ENCODE measurements at regions not wholly inside any gene's neighbourhood (a gene's known extent, or its start where the extent isn't known, plus 50 kb on each side); places are given as distances from the start of the nearest gene placed in this dataset.
A peak's percentile ranks its signal among the peaks of the same experiment; 100 is the strongest.

DNA sequence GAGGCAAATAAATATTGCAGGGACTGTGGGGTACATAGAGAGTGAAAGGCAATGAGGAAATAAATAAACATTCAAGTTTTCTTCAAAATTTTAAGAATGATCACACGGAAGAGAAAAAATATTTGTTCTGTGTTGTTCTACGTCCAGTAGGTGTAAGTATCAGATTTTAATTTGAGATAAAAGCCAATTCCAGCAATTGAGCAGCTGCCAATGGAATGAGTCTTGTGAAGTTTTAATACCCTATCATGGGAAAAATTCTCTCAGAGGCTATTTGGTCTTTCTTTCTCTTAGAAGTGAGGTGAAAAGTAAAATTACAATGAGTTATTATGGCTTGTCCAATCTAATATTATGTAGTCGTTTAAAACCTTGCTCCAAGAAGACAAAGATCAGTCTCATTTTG lies 195.7 kb upstream of the CITED2 start:
- no peak overlapping the region for H3K4me3 ChIP-seq (ENCODE audit: low read length)
- TF ChIP-seq, protein P1, sequence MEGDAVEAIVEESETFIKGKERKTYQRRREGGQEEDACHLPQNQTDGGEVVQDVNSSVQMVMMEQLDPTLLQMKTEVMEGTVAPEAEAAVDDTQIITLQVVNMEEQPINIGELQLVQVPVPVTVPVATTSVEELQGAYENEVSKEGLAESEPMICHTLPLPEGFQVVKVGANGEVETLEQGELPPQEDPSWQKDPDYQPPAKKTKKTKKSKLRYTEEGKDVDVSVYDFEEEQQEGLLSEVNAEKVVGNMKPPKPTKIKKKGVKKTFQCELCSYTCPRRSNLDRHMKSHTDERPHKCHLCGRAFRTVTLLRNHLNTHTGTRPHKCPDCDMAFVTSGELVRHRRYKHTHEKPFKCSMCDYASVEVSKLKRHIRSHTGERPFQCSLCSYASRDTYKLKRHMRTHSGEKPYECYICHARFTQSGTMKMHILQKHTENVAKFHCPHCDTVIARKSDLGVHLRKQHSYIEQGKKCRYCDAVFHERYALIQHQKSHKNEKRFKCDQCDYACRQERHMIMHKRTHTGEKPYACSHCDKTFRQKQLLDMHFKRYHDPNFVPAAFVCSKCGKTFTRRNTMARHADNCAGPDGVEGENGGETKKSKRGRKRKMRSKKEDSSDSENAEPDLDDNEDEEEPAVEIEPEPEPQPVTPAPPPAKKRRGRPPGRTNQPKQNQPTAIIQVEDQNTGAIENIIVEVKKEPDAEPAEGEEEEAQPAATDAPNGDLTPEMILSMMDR (IDR thresholded peaks at IDR 0.05; ENCODE audit: insufficient read depth, low read depth, low read length, missing control alignments), result no peak
- DNase-seq (ENCODE audit: low read depth), result no peak

DNA sequence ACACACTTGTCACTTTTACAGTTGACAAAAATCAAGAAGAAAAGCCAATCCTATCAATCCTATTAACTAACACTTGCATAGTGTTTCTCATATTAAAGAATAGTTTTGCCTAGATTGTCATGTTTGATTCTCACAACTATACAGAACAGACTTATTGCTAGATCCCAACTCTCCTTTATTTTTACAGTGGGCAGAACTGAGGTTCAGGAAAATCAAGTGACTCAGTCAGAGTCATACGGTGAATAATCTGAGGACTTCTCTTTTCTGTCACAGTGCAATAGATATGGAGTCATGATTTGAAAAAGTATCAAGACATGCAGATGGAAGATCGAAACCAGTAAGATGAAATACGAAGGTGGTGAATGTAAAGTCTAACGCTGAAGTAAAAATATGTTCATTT lies 195.1 kb upstream of the CITED2 start:
- TF ChIP-seq, protein P1 (IDR thresholded peaks at IDR 0.05; ENCODE audit: insufficient read depth, low read depth, low read length, missing control alignments), result no peak
- DNase-seq (ENCODE audit: low read depth), result peak; percentile 80
- no peak overlapping the region for H3K4me3 ChIP-seq (ENCODE audit: low read length)

DNA sequence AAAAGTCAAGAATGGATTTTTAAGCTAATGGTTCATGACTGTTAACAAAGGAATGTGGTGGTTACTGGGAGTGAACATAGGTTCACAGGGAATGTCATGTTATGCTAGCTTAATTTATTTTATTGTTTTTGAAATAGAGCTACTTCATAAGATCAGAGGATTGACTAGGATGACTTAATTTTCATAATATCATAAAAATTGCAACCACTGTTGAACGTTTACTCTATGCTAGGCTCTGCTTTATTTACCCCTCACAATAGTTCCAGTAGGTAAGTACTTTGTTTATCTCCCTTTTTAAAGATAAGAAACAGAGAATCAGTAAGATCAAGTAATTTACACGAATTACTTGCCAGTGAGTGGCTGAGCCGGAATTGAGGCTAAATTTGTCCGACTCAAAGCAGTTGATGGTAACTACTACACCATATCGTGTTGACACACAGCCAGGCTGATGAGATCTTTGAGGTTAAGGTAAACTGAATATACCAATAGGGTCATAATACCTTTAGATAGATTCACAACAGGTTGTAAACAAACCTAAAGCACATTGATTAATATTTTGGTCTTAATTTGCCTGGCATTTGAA lies 194.6 kb upstream of the CITED2 start:
- TF ChIP-seq, protein P1 (IDR thresholded peaks at IDR 0.05; ENCODE audit: insufficient read depth, low read depth, low read length, missing control alignments), result no peak
- no peak overlapping the region for H3K4me3 ChIP-seq (ENCODE audit: low read length)
- peak; percentile 75 for DNase-seq (ENCODE audit: low read depth)

DNA sequence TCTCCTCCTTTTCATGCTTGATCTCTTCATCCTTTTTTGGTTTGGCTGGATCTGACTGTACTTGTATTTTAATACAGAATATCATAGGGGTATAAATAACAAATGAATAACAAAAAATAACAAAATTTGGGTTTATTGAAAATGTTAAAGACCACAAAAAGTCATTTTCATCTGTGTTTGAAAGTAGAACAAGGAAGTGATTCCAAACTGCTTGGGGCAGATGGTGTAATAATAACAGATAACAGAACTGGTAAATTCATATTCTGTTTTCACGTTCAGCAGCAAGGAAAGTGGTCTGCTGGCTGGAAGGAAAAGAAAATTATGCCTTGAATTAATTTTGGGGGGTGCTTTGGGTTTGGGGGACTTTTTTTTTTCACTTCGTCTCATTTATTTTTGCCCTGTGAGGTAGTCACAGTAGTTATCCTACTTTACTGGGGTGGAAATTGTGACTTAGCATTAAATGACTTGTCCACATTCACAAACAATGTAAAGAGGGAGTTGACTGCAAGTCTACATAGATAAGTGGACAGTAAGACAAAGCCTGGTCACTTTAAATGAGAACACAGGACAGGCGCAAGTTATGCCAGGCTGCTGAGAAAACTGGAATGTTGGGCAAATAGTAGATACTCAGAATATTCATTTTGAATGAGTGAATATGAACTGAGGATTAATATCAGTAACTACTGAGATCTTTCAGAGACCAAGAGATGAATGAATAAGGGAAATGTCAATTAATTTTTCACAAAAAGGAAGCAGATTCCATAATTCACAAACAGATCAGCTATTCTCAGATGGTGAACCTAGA lies 193.9 kb upstream of the CITED2 start:
- H3K4me3 ChIP-seq (ENCODE audit: low read length), result no peak overlapping the region
- TF ChIP-seq, protein P1 (IDR thresholded peaks at IDR 0.05; ENCODE audit: insufficient read depth, low read depth, low read length, missing control alignments), result no peak
- no peak for DNase-seq (ENCODE audit: low read depth)

DNA sequence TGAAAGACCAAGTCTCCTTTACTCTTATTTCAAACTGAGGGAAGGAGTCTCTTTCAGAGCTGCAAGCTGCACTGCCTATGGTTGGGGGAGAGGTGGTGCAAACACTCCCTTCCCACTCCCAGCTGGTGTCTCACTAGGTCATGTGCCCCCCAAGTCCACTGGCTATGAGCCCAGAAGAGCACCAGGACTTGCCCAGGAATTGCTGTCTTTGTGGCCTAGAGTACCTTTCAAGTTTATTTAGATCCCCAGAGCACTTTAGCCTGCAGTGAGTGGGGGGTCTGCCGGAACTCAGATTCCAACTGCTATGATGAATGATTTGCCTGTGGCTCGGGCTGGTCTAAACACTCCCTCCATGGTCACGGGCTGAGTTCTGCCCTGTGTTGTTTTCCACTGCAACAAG lies 192.6 kb upstream of the CITED2 start:
- no peak for DNase-seq (ENCODE audit: low read depth)
- TF ChIP-seq, protein P1 (IDR thresholded peaks at IDR 0.05; ENCODE audit: insufficient read depth, low read depth, low read length, missing control alignments), result no peak
- no peak overlapping the region for H3K4me3 ChIP-seq (ENCODE audit: low read length)

DNA sequence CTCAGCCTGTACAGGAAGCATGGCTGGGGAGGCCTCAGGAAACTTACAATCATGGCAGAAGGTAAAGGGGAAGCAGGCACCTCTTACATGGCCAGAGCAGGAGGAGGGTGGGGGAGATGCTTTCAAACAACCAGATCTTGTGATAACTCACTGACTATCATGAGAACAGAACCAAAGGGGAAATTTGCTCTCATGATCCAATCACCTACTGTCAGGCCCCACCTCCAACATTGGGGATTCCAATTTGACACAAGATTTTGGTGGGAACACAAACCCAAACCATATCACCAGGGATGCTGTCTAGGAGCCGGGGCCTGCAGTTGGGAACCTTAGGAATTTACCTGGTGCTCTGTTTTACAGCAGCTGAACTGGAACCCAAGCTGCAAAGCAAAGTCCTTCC lies 191.1 kb upstream of the CITED2 start:
- TF ChIP-seq, protein P1 (IDR thresholded peaks at IDR 0.05; ENCODE audit: insufficient read depth, low read depth, low read length, missing control alignments), result no peak
- H3K4me3 ChIP-seq (ENCODE audit: low read length), result no peak overlapping the region
- DNase-seq (ENCODE audit: low read depth), result no peak

Data from epithelial cell of esophagus (primary cell).